MCF 10A (cell line): ENCODE measurements at regions not wholly inside any gene's neighbourhood (a gene's known extent, or its start where the extent isn't known, plus 50 kb on each side); places are given as distances from the start of the nearest gene placed in this dataset.

Source experiments
- BruUV-seq: library from RNA; stranded (reverse); fragments of 400-500 nt; replicated peaks from 2 replicates; lab custom pipeline; 2021; lab: Mats Ljungman, UMichigan
- CTCF ChIA-PET: fragments of 300-600 bp; sonication (Branson Sonifier 250); formaldehyde crosslinking; extraction: SDS; loops from one replicate; lab custom pipeline; 2021; ENCODE audit warnings: antibody characterized with exemption, inconsistent platforms; lab: Yijun Ruan, JAX
- POLR2A ChIA-PET: fragments of 300-600, 350-650 bp; sonication (Branson Sonifier 250); formaldehyde crosslinking; extraction: SDS; loops from one replicate; lab custom pipeline; 2020; ENCODE audit warnings: antibody characterized with exemption, inconsistent platforms; lab: Yijun Ruan, JAX
- DNase-seq: peaks from one replicate; pipeline ENCODE4 v3.0.0-alpha.2; 2018; ENCODE audit not compliant: unreplicated experiment
- H3K27ac Mint-ChIP-seq: one replicate; pipeline ENCODE4 v1.8.0; 2022; ENCODE audit warnings: mild to moderate bottlenecking, low read depth, mixed read lengths; ENCODE audit not compliant: unreplicated experiment
- H3K27me3 Mint-ChIP-seq: one replicate; pipeline ENCODE4 v1.8.0; 2022; ENCODE audit warnings: mixed read lengths; ENCODE audit not compliant: insufficient read depth, unreplicated experiment
- H3K36me3 Mint-ChIP-seq: one replicate; pipeline ENCODE4 v1.8.0; 2022; ENCODE audit warnings: mild to moderate bottlenecking, moderate library complexity, mixed read lengths; ENCODE audit not compliant: insufficient read depth, unreplicated experiment
- H3K4me1 Mint-ChIP-seq: one replicate; pipeline ENCODE4 v1.8.0; 2022; ENCODE audit warnings: mixed read lengths; ENCODE audit not compliant: insufficient read depth, unreplicated experiment
- H3K4me3 Mint-ChIP-seq: one replicate; pipeline ENCODE4 v1.8.0; 2022; ENCODE audit warnings: mild to moderate bottlenecking, moderate library complexity, mixed read lengths; ENCODE audit not compliant: unreplicated experiment
- H3K9me3 Mint-ChIP-seq: one replicate; pipeline ENCODE4 v1.8.0; 2022; ENCODE audit warnings: mixed read lengths; ENCODE audit not compliant: unreplicated experiment
- intact Hi-C: fragments of 100-400 bp; cut with micrococcal nuclease; formaldehyde crosslinking; loops from 2 replicates; pipeline ENCODE4 v1.14.1; 2022
- TF ChIP-seq, protein P1 (sequence below): fragments of 200-600 bp; IDR thresholded peaks from one replicate; pipeline ENCODE4 v1.8.0; 2022; ENCODE audit warnings: antibody characterized with exemption, mild to moderate bottlenecking; ENCODE audit not compliant: unreplicated experiment

DNA sequence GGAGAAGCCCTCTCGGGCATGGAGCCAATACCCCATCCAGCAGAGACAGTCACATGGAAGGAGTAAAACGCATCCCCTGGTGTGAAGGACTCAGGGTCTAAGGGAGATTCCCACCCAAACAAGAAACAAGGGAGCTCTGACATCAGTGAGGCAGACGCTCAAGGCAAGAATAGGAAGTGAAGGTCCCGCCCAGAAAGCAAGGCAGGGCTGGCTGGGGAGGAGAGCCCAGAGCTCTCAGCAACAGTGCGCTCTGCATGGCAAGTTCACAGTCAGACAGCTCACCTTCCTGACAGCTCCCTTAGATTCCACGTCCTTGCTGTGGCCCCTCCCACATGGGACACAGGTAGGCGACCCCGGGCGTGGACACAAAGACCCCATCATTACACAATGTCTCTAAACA lies 85.6 kb downstream of the TTLL2 start:
- Mint-ChIP-seq H3K36me3 (no peaks in the 10 kb centered on the region), H3K27ac (no peak overlapping the region), H3K4me1 (no peaks in the 10 kb centered on the region), H3K9me3 (no peaks in the 10 kb centered on the region), H3K27me3 (peaks cover 78% of the 10 kb centered on the region), H3K4me3 (no peak overlapping the region)
- ChIA-PET CTCF (no interaction called here), POLR2A (interaction anchor here (0.6 kb wide), 1 partner anchor 516 kb away, joined by 3 read pairs; no protein-coding TSS in a partner anchor)
- intact Hi-C loops: no loop called here
- no TSS peak for BruUV-seq
- DNase-seq: no peak
- TF ChIP-seq, protein P1, sequence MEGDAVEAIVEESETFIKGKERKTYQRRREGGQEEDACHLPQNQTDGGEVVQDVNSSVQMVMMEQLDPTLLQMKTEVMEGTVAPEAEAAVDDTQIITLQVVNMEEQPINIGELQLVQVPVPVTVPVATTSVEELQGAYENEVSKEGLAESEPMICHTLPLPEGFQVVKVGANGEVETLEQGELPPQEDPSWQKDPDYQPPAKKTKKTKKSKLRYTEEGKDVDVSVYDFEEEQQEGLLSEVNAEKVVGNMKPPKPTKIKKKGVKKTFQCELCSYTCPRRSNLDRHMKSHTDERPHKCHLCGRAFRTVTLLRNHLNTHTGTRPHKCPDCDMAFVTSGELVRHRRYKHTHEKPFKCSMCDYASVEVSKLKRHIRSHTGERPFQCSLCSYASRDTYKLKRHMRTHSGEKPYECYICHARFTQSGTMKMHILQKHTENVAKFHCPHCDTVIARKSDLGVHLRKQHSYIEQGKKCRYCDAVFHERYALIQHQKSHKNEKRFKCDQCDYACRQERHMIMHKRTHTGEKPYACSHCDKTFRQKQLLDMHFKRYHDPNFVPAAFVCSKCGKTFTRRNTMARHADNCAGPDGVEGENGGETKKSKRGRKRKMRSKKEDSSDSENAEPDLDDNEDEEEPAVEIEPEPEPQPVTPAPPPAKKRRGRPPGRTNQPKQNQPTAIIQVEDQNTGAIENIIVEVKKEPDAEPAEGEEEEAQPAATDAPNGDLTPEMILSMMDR: no peak

DNA sequence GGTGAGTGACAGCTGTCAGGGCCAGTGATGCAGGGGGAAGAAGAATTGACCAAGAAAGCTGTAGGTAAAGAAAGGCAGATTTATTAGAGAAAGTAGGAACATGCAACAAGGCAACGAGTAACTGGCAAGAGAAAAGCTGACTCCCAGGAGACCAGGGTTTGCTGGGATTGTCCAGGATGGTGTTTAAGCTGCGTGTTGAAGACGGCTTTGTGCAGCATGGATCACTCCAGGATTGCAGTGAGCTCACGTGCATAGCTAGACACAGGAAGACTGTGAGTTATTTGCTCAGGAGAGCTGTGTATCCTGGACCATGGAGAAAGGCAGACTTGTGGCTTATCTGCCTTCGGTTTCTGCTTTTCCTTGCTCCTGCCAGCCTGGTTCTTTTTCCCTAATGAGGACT lies 87.6 kb downstream of the TTLL2 start:
- Mint-ChIP-seq H3K9me3 (no peaks in the 10 kb centered on the region), H3K4me1 (no peaks in the 10 kb centered on the region), H3K27me3 (peaks cover 79% of the 10 kb centered on the region), H3K27ac (no peak overlapping the region), H3K4me3 (no peak overlapping the region), H3K36me3 (no peaks in the 10 kb centered on the region)
- ChIA-PET CTCF (no interaction called here), POLR2A (no interaction called here)
- intact Hi-C loops: no loop called here
- TF ChIP-seq, protein P1: no peak
- BruUV-seq: no TSS peak
- no peak for DNase-seq

DNA sequence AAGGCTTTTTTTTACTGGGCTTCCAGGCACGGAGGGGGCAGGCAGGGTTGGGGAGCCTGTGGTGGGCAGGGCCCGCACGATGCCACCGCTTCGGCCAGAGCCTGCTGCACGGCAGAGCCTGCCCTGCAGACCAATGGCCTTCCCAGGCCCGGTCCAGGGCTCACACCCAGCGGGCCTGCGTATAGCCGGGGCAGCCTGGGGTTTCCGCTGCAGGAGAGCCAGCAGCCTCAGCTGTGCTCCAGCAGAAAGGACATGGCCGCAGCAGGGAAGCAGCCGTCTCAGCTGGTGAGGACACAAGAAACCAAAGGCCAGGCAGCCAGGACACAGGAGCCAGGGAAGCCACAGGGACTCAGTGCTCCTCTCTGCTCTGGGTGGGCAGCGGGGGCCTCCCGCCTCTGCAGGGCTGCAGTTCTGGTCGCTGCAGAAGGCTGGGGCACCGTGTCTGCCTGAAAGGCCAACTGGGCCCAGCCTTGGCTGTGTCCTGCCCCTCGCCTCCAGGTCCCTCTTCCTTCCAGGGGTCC lies 90.6 kb downstream of the TTLL2 start:
- Mint-ChIP-seq H3K27ac (no peak overlapping the region), H3K4me3 (no peak overlapping the region), H3K27me3 (peaks cover 92% of the 10 kb centered on the region), H3K36me3 (no peaks in the 10 kb centered on the region), H3K9me3 (no peaks in the 10 kb centered on the region), H3K4me1 (no peaks in the 10 kb centered on the region)
- no peak for DNase-seq
- intact Hi-C loops: no loop called here
- TF ChIP-seq, protein P1: no peak
- no TSS peak for BruUV-seq
- ChIA-PET POLR2A (no interaction called here), CTCF (no interaction called here)

DNA sequence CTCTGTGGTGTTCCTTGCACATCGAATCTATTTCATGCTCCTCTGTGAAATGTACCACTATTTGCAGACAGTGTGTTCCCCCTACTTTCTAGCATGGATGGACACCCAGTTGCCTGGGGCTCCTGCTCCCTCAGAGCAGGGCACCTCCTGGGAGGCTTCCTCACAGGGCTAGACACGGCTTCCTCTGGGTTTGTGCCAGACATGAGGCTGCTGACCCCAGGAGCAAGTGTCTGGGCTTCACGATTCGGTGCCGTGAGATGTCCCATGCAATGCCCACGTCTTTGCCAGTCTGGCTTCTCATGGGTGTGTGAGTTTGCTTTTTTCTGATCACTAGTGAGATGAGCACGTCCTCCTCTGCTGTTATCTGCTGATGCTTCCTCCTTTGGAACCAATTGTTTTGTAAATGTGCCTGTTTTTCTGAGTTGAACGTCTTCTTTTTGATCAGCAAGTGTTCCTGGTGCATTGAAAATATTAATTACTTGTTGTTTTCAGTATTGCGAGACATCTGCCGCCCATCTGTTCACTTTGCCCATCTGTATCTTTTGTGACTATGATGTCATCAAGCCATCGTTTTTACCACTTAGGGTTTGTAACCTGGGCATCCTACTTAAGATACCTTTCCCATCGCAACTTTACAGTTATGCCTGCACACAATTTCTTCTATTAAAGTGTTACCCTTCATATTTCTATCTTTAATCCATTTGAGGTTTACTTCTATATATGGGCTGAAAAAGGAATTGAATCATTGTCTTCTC lies 92.0 kb downstream of the TTLL2 start:
- BruUV-seq: no TSS peak
- TF ChIP-seq, protein P1: no peak
- Mint-ChIP-seq H3K9me3 (no peaks in the 10 kb centered on the region), H3K27ac (no peak overlapping the region), H3K4me1 (no peaks in the 10 kb centered on the region), H3K36me3 (no peaks in the 10 kb centered on the region), H3K4me3 (no peak overlapping the region), H3K27me3 (peaks cover 87% of the 10 kb centered on the region)
- POLR2A ChIA-PET: no interaction called here
- intact Hi-C loops: no loop called here
- no peak for DNase-seq
- CTCF ChIA-PET: no interaction called here
